ENCODE measurements at regions not wholly inside any gene's neighbourhood (a gene's known extent, or its start where the extent isn't known, plus 50 kb on each side); places are given as distances from the start of the nearest gene placed in this dataset.

DNA sequence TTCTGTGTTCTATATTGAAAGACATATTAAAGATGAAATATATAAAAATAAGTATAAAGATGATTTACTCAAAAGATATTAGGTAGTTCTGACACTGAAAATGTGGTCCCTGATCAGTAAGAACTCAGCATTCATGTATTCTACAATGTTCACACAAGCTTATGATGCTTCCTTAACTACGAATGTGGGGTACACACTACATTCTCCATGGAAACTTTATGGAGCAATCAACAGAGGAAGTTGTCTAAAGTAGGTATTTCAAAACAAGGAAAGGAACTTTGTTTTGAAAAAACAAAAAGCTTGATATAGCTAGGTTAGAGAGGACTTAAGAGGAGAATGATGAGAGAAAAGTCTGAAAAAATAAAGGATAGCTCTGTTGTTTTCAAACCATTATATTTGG lies 119.7 kb upstream of the RGS18 start:
- TF ChIP-seq, protein P1, sequence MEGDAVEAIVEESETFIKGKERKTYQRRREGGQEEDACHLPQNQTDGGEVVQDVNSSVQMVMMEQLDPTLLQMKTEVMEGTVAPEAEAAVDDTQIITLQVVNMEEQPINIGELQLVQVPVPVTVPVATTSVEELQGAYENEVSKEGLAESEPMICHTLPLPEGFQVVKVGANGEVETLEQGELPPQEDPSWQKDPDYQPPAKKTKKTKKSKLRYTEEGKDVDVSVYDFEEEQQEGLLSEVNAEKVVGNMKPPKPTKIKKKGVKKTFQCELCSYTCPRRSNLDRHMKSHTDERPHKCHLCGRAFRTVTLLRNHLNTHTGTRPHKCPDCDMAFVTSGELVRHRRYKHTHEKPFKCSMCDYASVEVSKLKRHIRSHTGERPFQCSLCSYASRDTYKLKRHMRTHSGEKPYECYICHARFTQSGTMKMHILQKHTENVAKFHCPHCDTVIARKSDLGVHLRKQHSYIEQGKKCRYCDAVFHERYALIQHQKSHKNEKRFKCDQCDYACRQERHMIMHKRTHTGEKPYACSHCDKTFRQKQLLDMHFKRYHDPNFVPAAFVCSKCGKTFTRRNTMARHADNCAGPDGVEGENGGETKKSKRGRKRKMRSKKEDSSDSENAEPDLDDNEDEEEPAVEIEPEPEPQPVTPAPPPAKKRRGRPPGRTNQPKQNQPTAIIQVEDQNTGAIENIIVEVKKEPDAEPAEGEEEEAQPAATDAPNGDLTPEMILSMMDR (IDR thresholded peaks at IDR 0.05) = no peak
- TF ChIP-seq POLR2A (IDR thresholded peaks at IDR 0.05; ENCODE audit: low read depth) (no peak), POLR2AphosphoS5 (IDR thresholded peaks at IDR 0.05) (no peak), EP300 (IDR thresholded peaks at IDR 0.05) (no peak)
